Astrocyte of the spinal cord (primary cell): ENCODE measurements at regions not wholly inside any gene's neighbourhood (a gene's known extent, or its start where the extent isn't known, plus 50 kb on each side); places are given as distances from the start of the nearest gene placed in this dataset.

Experiments used
- DNase-seq: peaks from one replicate; pipeline ENCODE4 v3.0.0; 2011; ENCODE audit warnings: low read depth, low spot score
- H3K4me3 ChIP-seq: 2 replicates; pipeline ENCODE4 v1.5.1; 2011; ENCODE audit warnings: low read depth, mild to moderate bottlenecking, low read length, moderate library complexity
- in situ Hi-C: cut with HindIII; loops from 2 replicates; pipeline ENCODE4 v1.10.0; 2017; ENCODE audit warnings: low sequenced_read_pairs
- TF ChIP-seq, protein P1 (sequence below): IDR thresholded peaks from 2 replicates; pipeline ENCODE4 v1.5.1; 2012; ENCODE audit warnings: low read depth, mild to moderate bottlenecking, low read length, inconsistent platforms

- TF ChIP-seq, protein P1, sequence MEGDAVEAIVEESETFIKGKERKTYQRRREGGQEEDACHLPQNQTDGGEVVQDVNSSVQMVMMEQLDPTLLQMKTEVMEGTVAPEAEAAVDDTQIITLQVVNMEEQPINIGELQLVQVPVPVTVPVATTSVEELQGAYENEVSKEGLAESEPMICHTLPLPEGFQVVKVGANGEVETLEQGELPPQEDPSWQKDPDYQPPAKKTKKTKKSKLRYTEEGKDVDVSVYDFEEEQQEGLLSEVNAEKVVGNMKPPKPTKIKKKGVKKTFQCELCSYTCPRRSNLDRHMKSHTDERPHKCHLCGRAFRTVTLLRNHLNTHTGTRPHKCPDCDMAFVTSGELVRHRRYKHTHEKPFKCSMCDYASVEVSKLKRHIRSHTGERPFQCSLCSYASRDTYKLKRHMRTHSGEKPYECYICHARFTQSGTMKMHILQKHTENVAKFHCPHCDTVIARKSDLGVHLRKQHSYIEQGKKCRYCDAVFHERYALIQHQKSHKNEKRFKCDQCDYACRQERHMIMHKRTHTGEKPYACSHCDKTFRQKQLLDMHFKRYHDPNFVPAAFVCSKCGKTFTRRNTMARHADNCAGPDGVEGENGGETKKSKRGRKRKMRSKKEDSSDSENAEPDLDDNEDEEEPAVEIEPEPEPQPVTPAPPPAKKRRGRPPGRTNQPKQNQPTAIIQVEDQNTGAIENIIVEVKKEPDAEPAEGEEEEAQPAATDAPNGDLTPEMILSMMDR: no peak
- DNase-seq: no peak
- H3K4me3 ChIP-seq: no peak overlapping the region
- in situ Hi-C loops: no loop called here
Measured at GRCh38 chr12:78315028-78315427, 484.3 kb downstream of the NAV3 start.

- TF ChIP-seq, protein P1: no peak
- in situ Hi-C loops: no loop called here
- no peak overlapping the region for H3K4me3 ChIP-seq
- DNase-seq: no peak
Measured at GRCh38 chr12:78316136-78316535, 485.4 kb downstream of the NAV3 start.

DNA sequence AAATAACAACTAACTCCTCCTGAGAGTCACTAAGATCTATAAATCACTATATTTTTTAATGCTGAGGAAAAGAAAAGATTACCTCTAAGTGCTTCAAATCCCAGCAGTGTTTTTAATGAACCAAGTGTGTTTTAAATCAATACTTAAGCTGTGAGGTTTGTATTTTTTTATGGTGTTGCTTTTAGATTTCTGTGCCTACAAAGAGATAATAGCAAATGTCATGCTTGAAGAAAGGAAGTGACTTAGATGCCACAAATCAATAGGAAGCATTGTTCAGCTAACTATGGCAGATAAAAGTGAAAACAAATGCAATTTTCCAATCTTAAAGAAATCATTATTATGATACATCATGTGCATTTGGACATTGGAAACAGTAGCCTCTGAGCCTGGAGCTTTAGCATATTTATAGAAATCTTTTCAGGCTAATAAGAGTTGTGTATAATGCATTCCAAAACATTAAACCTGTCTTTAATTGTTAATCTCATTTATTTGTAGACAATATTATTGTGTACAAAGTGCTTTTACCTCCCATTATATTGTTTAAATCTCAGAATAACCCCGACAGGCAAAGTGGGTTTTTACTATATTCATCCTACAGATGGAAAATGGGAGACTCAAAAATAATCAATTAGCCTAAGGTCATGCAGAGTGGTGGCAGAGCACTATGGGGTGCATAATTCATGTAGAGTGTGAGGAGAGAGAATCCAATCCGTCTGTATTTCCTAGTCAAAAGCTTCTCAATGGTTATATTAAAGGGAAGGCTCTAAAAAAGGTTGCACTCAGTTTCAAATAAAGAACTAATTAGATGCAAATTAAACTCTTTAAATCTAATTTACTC lies 486.2 kb downstream of the NAV3 start:
- in situ Hi-C loops: no loop called here
- no peak overlapping the region for H3K4me3 ChIP-seq
- TF ChIP-seq, protein P1: no peak
- no peak for DNase-seq

- H3K4me3 ChIP-seq: no peak overlapping the region
- TF ChIP-seq, protein P1: no peak
- in situ Hi-C loops: no loop called here
- no peak for DNase-seq
Measured at GRCh38 chr12:78321696-78322095, 491.0 kb downstream of the NAV3 start.

- H3K4me3 ChIP-seq: no peak overlapping the region
- DNase-seq: no peak
Measured at GRCh38 chr12:78323226-78323625, 492.5 kb downstream of the NAV3 start.

GRCh38 chr12:78324234-78324633 lies 493.5 kb downstream of the NAV3 start:
- in situ Hi-C loops: no loop called here
- H3K4me3 ChIP-seq: no peak overlapping the region
- TF ChIP-seq, protein P1: no peak
- no peak for DNase-seq

More at GRCh38 chr12:78323226-78323625, 492.5 kb downstream of the NAV3 start:
- TF ChIP-seq, protein P1: no peak
- in situ Hi-C loops: no loop called here
